ENCODE measurements at regions not wholly inside any gene's neighbourhood (a gene's known extent, or its start where the extent isn't known, plus 50 kb on each side); places are given as distances from the start of the nearest gene placed in this dataset.

DNA sequence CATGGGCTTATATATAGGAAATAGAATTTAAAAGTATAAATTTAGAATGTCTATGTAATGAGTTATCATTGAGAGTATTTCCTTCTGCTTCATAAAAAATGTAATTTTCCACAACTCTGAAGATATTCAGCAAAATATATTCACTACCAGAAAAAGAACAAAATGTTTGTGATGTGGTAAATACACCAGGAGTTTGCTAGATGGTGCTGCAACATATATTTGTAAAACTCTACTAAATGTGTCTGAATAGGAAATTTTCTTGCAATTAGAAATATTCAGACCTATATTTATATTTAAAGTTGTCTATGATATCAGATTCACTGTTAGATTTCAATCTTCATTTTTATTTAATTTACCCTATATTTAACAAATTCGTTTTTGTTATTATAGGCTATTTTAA, 201.1 kb downstream of the PPP1R3A start:
- DNase-seq (ENCODE audit: low read depth), result no peak
- TF ChIP-seq, protein P1, sequence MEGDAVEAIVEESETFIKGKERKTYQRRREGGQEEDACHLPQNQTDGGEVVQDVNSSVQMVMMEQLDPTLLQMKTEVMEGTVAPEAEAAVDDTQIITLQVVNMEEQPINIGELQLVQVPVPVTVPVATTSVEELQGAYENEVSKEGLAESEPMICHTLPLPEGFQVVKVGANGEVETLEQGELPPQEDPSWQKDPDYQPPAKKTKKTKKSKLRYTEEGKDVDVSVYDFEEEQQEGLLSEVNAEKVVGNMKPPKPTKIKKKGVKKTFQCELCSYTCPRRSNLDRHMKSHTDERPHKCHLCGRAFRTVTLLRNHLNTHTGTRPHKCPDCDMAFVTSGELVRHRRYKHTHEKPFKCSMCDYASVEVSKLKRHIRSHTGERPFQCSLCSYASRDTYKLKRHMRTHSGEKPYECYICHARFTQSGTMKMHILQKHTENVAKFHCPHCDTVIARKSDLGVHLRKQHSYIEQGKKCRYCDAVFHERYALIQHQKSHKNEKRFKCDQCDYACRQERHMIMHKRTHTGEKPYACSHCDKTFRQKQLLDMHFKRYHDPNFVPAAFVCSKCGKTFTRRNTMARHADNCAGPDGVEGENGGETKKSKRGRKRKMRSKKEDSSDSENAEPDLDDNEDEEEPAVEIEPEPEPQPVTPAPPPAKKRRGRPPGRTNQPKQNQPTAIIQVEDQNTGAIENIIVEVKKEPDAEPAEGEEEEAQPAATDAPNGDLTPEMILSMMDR (IDR thresholded peaks at IDR 0.05; ENCODE audit: insufficient read depth, low read depth, low read length, missing control alignments), result no peak

GRCh38 chr7:113715981-113716856, 202.6 kb downstream of the PPP1R3A start:
- no peak for DNase-seq (ENCODE audit: low read depth)
- TF ChIP-seq, protein P1 (IDR thresholded peaks at IDR 0.05; ENCODE audit: insufficient read depth, low read depth, low read length, missing control alignments), result no peak

More for the DNA sequence above, 201.1 kb downstream of the PPP1R3A start:
- H3K4me3 ChIP-seq (ENCODE audit: low read depth, low read length), result no peak overlapping the region

GRCh38 chr7:113715262-113715661, 203.5 kb downstream of the PPP1R3A start:
- no peak for DNase-seq (ENCODE audit: low read depth)
- no peak overlapping the region for H3K4me3 ChIP-seq (ENCODE audit: low read depth, low read length)
- TF ChIP-seq, protein P1 (IDR thresholded peaks at IDR 0.05; ENCODE audit: insufficient read depth, low read depth, low read length, missing control alignments), result no peak

More at GRCh38 chr7:113715981-113716856, 202.6 kb downstream of the PPP1R3A start:
- no peak overlapping the region for H3K4me3 ChIP-seq (ENCODE audit: low read depth, low read length)

GRCh38 chr7:113710310-113711096, 208.3 kb downstream of the PPP1R3A start:
- DNase-seq (ENCODE audit: low read depth), result peak; percentile 89
- no peak overlapping the region for H3K4me3 ChIP-seq (ENCODE audit: low read depth, low read length)
- TF ChIP-seq, protein P1 (IDR thresholded peaks at IDR 0.05; ENCODE audit: insufficient read depth, low read depth, low read length, missing control alignments), result peak; percentile 92

DNA sequence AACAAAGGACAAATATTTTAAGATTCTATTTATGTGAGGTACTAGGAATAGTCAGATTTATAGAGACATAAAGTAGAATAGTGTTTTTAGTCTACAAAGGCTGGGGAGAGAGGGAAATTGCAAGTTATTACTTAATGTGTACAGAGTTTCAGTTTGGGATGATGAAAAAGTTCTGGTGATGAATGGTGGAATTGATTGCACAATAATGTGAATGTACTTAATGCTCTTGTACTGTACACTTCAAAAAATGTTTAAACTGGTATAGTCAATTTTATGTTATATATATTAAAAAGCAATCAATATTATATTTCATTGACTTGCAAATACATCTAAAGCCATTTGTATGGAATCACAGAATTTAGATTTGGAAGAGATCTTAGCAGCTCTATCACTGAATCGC, 213.4 kb downstream of the PPP1R3A start:
- TF ChIP-seq, protein P1 (IDR thresholded peaks at IDR 0.05; ENCODE audit: insufficient read depth, low read depth, low read length, missing control alignments), result no peak

GRCh38 chr7:113698556-113699220, 220.1 kb downstream of the PPP1R3A start:
- DNase-seq (ENCODE audit: low read depth), result peak; percentile 30
- TF ChIP-seq, protein P1 (IDR thresholded peaks at IDR 0.05; ENCODE audit: insufficient read depth, low read depth, low read length, missing control alignments), result peak; percentile 56
- no peak overlapping the region for H3K4me3 ChIP-seq (ENCODE audit: low read depth, low read length)

More for the DNA sequence above, 213.4 kb downstream of the PPP1R3A start:
- no peak overlapping the region for H3K4me3 ChIP-seq (ENCODE audit: low read depth, low read length)
- no peak for DNase-seq (ENCODE audit: low read depth)
